ENCODE measurements at regions not wholly inside any gene's neighbourhood (a gene's known extent, or its start where the extent isn't known, plus 50 kb on each side); places are given as distances from the start of the nearest gene placed in this dataset.

DNA sequence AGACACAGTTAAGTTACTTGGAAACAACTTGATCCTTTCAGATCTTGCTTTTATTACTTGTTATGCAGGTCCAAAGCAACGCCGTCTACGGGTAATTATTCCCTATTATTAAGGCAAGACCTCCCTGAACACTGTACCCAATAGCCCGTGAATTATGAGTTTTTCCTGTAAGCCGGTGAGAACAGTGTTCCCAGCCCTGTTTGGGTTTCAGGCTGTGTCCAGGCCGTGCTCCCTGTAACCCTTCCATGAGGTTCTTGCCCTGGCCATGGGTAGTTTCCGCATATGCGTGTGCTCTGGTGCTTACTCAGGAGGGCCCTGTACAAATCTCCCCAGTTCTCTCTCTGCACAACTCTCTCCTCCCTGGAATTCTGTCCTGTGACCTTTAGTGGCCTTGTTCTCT, 65.6 kb upstream of the CNOT6 start:
- FAIRE-seq: no peak
- no peak overlapping the region for H3K4me3 ChIP-seq (ENCODE audit: low read depth, low read length)
- H3K36me3 ChIP-seq (ENCODE audit: control insufficient read depth, insufficient read depth, low read length): no peaks in the 10 kb centered on the region
- H3K27me3 ChIP-seq (ENCODE audit: control insufficient read depth, insufficient read depth, low read length): no peaks in the 10 kb centered on the region
- TF ChIP-seq, protein P1, sequence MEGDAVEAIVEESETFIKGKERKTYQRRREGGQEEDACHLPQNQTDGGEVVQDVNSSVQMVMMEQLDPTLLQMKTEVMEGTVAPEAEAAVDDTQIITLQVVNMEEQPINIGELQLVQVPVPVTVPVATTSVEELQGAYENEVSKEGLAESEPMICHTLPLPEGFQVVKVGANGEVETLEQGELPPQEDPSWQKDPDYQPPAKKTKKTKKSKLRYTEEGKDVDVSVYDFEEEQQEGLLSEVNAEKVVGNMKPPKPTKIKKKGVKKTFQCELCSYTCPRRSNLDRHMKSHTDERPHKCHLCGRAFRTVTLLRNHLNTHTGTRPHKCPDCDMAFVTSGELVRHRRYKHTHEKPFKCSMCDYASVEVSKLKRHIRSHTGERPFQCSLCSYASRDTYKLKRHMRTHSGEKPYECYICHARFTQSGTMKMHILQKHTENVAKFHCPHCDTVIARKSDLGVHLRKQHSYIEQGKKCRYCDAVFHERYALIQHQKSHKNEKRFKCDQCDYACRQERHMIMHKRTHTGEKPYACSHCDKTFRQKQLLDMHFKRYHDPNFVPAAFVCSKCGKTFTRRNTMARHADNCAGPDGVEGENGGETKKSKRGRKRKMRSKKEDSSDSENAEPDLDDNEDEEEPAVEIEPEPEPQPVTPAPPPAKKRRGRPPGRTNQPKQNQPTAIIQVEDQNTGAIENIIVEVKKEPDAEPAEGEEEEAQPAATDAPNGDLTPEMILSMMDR (IDR thresholded peaks at IDR 0.05; ENCODE audit: insufficient read depth, low read length, severe bottlenecking): no peak
- DNase-seq (ENCODE audit: low read depth): no peak

DNA sequence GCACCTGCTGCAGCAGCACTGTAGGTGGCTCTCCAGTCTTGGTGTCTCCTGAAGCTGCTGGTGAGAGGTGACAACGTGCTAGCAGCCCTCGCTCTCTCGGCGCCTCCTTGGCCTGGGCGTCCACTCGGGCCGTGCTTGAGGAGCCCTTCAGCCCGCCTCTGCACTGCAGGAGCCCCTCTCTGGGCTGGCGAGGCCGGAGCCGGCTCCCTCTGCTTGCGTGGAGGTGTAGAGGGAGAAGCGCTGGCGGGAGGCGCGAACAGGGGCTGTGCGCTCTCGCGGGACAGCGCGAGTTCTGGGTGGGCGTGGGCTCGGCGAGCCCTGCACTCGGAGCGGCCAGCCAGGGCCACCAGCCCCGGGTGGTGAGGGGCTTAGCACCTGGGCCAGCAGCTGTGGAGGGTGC, 62.2 kb upstream of the CNOT6 start:
- TF ChIP-seq, protein P1 (IDR thresholded peaks at IDR 0.05; ENCODE audit: insufficient read depth, low read length, severe bottlenecking): no peak

GRCh38 chr5:180433032-180433422, 61.2 kb upstream of the CNOT6 start:
- H3K36me3 ChIP-seq (ENCODE audit: control insufficient read depth, insufficient read depth, low read length): no peaks in the 10 kb centered on the region
- FAIRE-seq (no peak), DNase-seq (ENCODE audit: low read depth) (no peak)
- no peak overlapping the region for H3K4me3 ChIP-seq (ENCODE audit: low read depth, low read length)
- no peaks in the 10 kb centered on the region for H3K27me3 ChIP-seq (ENCODE audit: control insufficient read depth, insufficient read depth, low read length)
- TF ChIP-seq, protein P1 (IDR thresholded peaks at IDR 0.05; ENCODE audit: insufficient read depth, low read length, severe bottlenecking): no peak

More for the DNA sequence above, 62.2 kb upstream of the CNOT6 start:
- H3K36me3 ChIP-seq (ENCODE audit: control insufficient read depth, insufficient read depth, low read length): no peaks in the 10 kb centered on the region
- no peaks in the 10 kb centered on the region for H3K27me3 ChIP-seq (ENCODE audit: control insufficient read depth, insufficient read depth, low read length)
- DNase-seq (ENCODE audit: low read depth): no peak
- no peak overlapping the region for H3K4me3 ChIP-seq (ENCODE audit: low read depth, low read length)
- no peak for FAIRE-seq

DNA sequence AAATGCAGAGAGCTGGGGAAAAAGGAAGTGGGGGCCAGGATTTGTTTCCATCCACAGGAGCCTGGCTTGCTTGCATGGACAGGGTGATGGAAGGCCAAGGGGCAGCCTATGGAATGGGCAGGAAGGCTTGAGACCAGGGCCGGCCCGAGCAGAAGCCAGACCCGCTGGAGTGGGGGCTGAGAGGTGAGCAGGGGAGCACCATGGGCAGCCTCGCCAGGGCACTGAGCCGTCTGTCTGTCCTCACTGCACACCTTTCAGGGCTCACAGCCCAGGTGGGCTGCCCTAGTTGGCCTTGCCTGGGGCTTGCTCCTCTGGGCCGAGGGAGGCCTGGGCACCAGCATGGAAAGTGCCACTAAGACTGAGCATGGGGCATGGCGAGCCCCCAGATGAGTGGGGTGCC, 58.6 kb upstream of the CNOT6 start:
- no peak for FAIRE-seq
- no peak for DNase-seq (ENCODE audit: low read depth)
- Histone ChIP-seq H3K27me3 (ENCODE audit: control insufficient read depth, insufficient read depth, low read length) (no peaks in the 10 kb centered on the region), H3K4me3 (ENCODE audit: low read depth, low read length) (no peak overlapping the region), H3K36me3 (ENCODE audit: control insufficient read depth, insufficient read depth, low read length) (no peaks in the 10 kb centered on the region)
- TF ChIP-seq, protein P1 (IDR thresholded peaks at IDR 0.05; ENCODE audit: insufficient read depth, low read length, severe bottlenecking): no peak

DNA sequence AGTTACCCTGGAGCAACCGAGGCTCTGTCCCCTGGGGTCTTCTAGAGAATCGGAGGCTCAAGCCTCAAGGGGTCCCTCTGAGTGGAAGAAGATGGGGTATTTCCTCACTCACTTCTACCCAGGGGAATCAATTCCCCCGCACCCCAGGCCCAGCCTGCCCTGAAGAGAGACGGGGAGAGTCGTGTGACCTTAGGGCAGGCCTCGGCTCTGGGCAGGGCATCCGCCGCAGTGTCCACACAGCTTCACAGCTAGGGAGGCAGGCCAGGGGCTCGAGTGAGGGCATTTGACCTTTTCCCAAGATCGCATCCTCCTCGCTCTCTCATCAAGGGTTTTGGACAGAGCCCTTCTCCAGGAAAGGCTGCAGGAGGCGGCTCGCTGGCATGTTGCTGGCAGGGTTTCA, 57.9 kb upstream of the CNOT6 start:
- no peak for DNase-seq (ENCODE audit: low read depth)
- FAIRE-seq: no peak
- Histone ChIP-seq H3K36me3 (ENCODE audit: control insufficient read depth, insufficient read depth, low read length) (no peaks in the 10 kb centered on the region), H3K27me3 (ENCODE audit: control insufficient read depth, insufficient read depth, low read length) (no peaks in the 10 kb centered on the region), H3K4me3 (ENCODE audit: low read depth, low read length) (no peak overlapping the region)
- TF ChIP-seq, protein P1 (IDR thresholded peaks at IDR 0.05; ENCODE audit: insufficient read depth, low read length, severe bottlenecking): no peak

DNA sequence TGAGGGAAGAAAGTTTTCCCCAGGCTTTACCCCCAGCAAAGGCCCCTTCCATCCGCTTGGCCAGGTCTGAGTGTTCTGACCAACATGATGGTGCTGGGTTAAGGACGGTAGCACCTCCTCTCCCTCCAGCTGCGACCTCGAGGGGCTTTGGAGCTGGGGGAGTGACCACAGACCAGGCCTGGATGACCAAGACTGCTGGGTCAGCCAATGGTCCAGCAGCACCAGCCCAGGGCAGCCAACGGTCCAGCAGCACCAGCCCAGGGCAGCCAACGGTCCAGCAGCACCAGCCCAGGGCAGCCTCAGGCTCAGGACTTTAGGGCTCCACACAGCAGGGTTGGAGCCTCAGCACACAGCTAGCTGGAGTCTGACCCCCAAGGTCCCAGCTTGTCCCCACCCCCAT, 57.2 kb upstream of the CNOT6 start:
- FAIRE-seq (no peak), DNase-seq (ENCODE audit: low read depth) (no peak)
- no peaks in the 10 kb centered on the region for H3K36me3 ChIP-seq (ENCODE audit: control insufficient read depth, insufficient read depth, low read length)
- no peak overlapping the region for H3K4me3 ChIP-seq (ENCODE audit: low read depth, low read length)
- H3K27me3 ChIP-seq (ENCODE audit: control insufficient read depth, insufficient read depth, low read length): no peaks in the 10 kb centered on the region
- TF ChIP-seq, protein P1 (IDR thresholded peaks at IDR 0.05; ENCODE audit: insufficient read depth, low read length, severe bottlenecking): no peak

Data from bronchial epithelial cell (primary cell).